ENCODE measurements at regions not wholly inside any gene's neighbourhood (a gene's known extent, or its start where the extent isn't known, plus 50 kb on each side); places are given as distances from the start of the nearest gene placed in this dataset.

DNA sequence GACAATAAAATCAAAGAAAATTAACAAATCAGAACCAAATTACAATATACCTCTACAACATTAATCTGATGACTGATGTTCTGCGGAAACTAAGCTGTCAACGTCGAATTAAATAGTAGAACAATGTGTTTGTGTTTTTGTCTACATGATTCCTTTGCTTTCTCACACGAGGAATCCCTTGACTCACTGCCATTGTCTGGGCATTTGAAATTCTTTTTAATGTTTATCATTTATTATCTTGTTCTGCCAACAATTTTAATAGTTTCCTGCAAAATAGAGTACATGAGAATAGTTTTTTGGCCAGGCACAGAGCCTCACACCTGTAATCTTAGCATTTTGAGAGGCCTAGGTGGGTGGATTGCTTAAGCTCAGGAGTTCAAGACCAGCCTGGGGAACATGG is 76.6 kb upstream of the KRAS start:
- TF ChIP-seq, protein P1, sequence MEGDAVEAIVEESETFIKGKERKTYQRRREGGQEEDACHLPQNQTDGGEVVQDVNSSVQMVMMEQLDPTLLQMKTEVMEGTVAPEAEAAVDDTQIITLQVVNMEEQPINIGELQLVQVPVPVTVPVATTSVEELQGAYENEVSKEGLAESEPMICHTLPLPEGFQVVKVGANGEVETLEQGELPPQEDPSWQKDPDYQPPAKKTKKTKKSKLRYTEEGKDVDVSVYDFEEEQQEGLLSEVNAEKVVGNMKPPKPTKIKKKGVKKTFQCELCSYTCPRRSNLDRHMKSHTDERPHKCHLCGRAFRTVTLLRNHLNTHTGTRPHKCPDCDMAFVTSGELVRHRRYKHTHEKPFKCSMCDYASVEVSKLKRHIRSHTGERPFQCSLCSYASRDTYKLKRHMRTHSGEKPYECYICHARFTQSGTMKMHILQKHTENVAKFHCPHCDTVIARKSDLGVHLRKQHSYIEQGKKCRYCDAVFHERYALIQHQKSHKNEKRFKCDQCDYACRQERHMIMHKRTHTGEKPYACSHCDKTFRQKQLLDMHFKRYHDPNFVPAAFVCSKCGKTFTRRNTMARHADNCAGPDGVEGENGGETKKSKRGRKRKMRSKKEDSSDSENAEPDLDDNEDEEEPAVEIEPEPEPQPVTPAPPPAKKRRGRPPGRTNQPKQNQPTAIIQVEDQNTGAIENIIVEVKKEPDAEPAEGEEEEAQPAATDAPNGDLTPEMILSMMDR (conservative IDR thresholded peaks at IDR 0.05; ENCODE audit: low read length), result no peak
- TF ChIP-seq EZH2phosphoT487 (IDR thresholded peaks at IDR 0.05; ENCODE audit: borderline replicate concordance), result no peak
